Spleen (tissue), 7 donors: ENCODE measurements at regions not wholly inside any gene's neighbourhood (a gene's known extent, or its start where the extent isn't known, plus 50 kb on each side); places are given as distances from the start of the nearest gene placed in this dataset.

Source experiments
- POLR2A ChIP-seq, 3 donors: fragments of 450-650 bp; IDR thresholded peaks; one replicate each; pipeline ENCODE4 v1.5.1; 2017; ENCODE audit warnings: antibody characterized with exemption in 3 of 3, mild to moderate bottlenecking in 1 of 3
- TF ChIP-seq, protein P1 (sequence below), 11 experiments: fragments of 200-600 bp in 7 of 11; fragments of 450-650 bp in 4 of 11; sonication (generic) in 4 of 11; IDR thresholded peaks in 8 of 11; conservative IDR thresholded peaks in 3 of 11; 1 replicate in 7 of 11; 2 replicates in 4 of 11; pipeline versions ENCODE4 v1.4.0 to v1.8.0; 2016 to 2021; ENCODE audit warnings: antibody characterized with exemption in 11 of 11, inconsistent platforms in 4 of 11, mild to moderate bottlenecking in 1 of 11
- donor health status: DM: no; HTN: no; CAD: no; lungs with moderate emphysema.
- donor health status: DM: no; HTN: no; CAD: no.
- donor health status: DM: no; HTN: no; CAD: no.

DNA sequence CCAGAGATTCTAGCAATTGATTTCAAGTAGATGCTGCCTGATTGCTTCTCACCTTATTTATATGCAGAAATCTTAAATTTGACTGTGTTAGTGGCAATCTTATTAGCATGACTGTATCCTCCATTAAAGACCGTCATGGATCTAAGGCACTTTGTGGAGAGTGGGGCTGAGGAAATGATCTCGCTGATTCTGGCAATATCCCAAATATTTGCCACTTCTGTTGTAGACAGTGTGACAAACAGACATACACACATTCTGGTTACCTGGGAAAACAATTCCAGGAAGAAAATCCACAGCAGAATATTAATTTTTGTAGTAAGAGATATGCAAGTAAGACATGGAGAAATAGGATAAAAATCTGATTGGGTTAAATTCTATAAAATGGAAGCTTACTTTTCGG is 269.0 kb upstream of the G2E3 start:
- TF ChIP-seq, protein P1, sequence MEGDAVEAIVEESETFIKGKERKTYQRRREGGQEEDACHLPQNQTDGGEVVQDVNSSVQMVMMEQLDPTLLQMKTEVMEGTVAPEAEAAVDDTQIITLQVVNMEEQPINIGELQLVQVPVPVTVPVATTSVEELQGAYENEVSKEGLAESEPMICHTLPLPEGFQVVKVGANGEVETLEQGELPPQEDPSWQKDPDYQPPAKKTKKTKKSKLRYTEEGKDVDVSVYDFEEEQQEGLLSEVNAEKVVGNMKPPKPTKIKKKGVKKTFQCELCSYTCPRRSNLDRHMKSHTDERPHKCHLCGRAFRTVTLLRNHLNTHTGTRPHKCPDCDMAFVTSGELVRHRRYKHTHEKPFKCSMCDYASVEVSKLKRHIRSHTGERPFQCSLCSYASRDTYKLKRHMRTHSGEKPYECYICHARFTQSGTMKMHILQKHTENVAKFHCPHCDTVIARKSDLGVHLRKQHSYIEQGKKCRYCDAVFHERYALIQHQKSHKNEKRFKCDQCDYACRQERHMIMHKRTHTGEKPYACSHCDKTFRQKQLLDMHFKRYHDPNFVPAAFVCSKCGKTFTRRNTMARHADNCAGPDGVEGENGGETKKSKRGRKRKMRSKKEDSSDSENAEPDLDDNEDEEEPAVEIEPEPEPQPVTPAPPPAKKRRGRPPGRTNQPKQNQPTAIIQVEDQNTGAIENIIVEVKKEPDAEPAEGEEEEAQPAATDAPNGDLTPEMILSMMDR (IDR thresholded peaks at IDR 0.05 in 8 of 11, conservative IDR thresholded peaks at IDR 0.05 in 3 of 11), result no peak
- TF ChIP-seq POLR2A (IDR thresholded peaks at IDR 0.05), result no peak
